ENCODE measurements at regions not wholly inside any gene's neighbourhood (a gene's known extent, or its start where the extent isn't known, plus 50 kb on each side); places are given as distances from the start of the nearest gene placed in this dataset.

DNA sequence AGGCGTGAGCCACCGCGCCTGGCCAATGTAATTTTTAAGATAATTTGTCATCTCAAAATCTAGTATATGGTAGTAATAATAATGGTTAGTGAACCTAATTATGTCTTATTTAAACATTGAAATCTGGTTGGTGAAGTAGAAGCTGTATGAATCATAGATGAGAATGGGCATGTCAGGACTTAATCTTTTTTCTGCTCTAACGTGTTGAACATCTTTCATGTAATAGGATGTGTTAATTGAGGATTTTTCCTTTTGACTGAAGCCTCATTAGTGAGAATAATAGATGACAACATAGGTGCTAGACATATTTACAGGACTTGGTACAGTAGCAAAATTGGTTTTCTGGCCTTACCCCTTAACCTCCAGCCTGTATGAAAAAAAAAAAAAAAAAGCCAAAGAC, 835.6 kb downstream of the IGSF11 start:
- Histone ChIP-seq H3K23me2 (ENCODE audit: low read depth, low read length) (no peaks in the 10 kb centered on the region), H3K36me3 (ENCODE audit: control insufficient read depth in 2 of 4, insufficient read depth in 4 of 4, low read length in 3 of 4) (no peaks in the 10 kb centered on the region), H2BK120ac (replicated peaks; ENCODE audit: low read depth, low read length) (no peak overlapping the region), H2AK5ac (ENCODE audit: low read depth, low read length) (no peak overlapping the region), H3K14ac (ENCODE audit: insufficient read length) (no peak overlapping the region), H3K4me2 (ENCODE audit: insufficient read depth in 1 of 2, low read depth in 2 of 2, low read length in 2 of 2) (no peak overlapping the region), H2BK15ac (ENCODE audit: low read length) (no peak overlapping the region), H3K4me1 (replicated peaks in 1 of 4; ENCODE audit: control insufficient read depth in 3 of 4, insufficient read depth in 4 of 4, low read length in 3 of 4) (no peaks in the 10 kb centered on the region), H3K79me2 (ENCODE audit: control insufficient read depth in 1 of 2, insufficient read depth in 2 of 2, low read length in 2 of 2) (no peaks in the 10 kb centered on the region), H3K23ac (ENCODE audit: insufficient read length) (no peak overlapping the region), H3K4ac (replicated peaks; ENCODE audit: insufficient read length, low read depth, low read length) (no peak overlapping the region), H3K27ac (ENCODE audit: low read depth, low read length) (no peak overlapping the region), H3K9ac (replicated peaks in 1 of 4; ENCODE audit: extremely low read depth in 1 of 4, low read depth in 3 of 4, low read length in 3 of 4) (no peak overlapping the region), H2BK12ac (ENCODE audit: low read depth, low read length) (no peak overlapping the region), H2BK20ac (ENCODE audit: low read length) (no peak overlapping the region), H3K56ac (replicated peaks; ENCODE audit: insufficient read length, low read depth, low read length) (no peak overlapping the region), H3K79me1 (ENCODE audit: low read depth, low read length) (no peaks in the 10 kb centered on the region), H3K4me3 (ENCODE audit: extremely low read depth in 1 of 4, insufficient read depth in 2 of 4, low read depth in 3 of 4, low read length in 4 of 4) (no peak overlapping the region), H3K9me3 (ENCODE audit: insufficient read depth in 2 of 2, low read depth in 1 of 2, low read length in 1 of 2) (peaks cover 7% of the 10 kb centered on the region in 2 experiments; a peak in 3 of 4 replicates), H4K8ac (ENCODE audit: extremely low read depth, insufficient read depth, low read length) (no peak overlapping the region), H4K5ac (ENCODE audit: insufficient read length, low read depth, low read length) (no peak overlapping the region), H4K91ac (replicated peaks; ENCODE audit: insufficient read length, low read length) (no peak overlapping the region), H3K27me3 (replicated peaks in 1 of 4; ENCODE audit: control insufficient read depth in 3 of 4, extremely low read depth in 1 of 4, insufficient read depth in 3 of 4, low read length in 3 of 4) (no peaks in the 10 kb centered on the region), H4K20me1 (replicated peaks in 1 of 2; ENCODE audit: control insufficient read depth in 1 of 2, insufficient read depth in 2 of 2, low read length in 2 of 2) (no peaks in the 10 kb centered on the region), H3K18ac (ENCODE audit: extremely low read depth, low read length) (no peak overlapping the region), H2BK5ac (ENCODE audit: low read depth, low read length) (no peak overlapping the region), H2AFZ (ENCODE audit: low read length) (no peak overlapping the region)
- ChIA-PET CTCF (ENCODE audit: partially characterized antibody) (no interaction called here), POLR2A (ENCODE audit: partially characterized antibody) (no interaction called here)
- FAIRE-seq (no peak), DNase-seq (ENCODE audit: low read depth in 1 of 2, low spot score in 2 of 2) (no peak)
- TF ChIP-seq HDAC6 (IDR thresholded peaks at IDR 0.05; ENCODE audit: low read depth, low read length) (no peak), BCL11A (IDR thresholded peaks at IDR 0.05; ENCODE audit: low read depth in 2 of 2, low read length in 2 of 2) (no peak), POLR2A (IDR thresholded peaks at IDR 0.05; ENCODE audit: control extremely low read depth in 1 of 2, low read depth in 2 of 2, low read length in 2 of 2) (no peak), TBP (IDR thresholded peaks at IDR 0.05; ENCODE audit: low read depth, low read length) (no peak)
- TF ChIP-seq, protein P1, sequence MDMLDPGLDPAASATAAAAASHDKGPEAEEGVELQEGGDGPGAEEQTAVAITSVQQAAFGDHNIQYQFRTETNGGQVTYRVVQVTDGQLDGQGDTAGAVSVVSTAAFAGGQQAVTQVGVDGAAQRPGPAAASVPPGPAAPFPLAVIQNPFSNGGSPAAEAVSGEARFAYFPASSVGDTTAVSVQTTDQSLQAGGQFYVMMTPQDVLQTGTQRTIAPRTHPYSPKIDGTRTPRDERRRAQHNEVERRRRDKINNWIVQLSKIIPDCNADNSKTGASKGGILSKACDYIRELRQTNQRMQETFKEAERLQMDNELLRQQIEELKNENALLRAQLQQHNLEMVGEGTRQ (IDR thresholded peaks at IDR 0.05; ENCODE audit: low read length): no peak
- WGBS, 2 experiments (ENCODE audit: extremely low coverage in 1 of 2, insufficient coverage in 1 of 2, insufficient read length in 1 of 2, insufficient replicate concordance in 2 of 2, low coverage in 1 of 2, low lambda C conversion rate in 2 of 2, missing lambda C conversion rate in 1 of 2): 98% methylated on average over 4 of the region's 4 CpGs; no CpG with 5 or more reads in 1 of the 2 experiments
